ENCODE measurements at regions not wholly inside any gene's neighbourhood (a gene's known extent, or its start where the extent isn't known, plus 50 kb on each side); places are given as distances from the start of the nearest gene placed in this dataset.

- no peak for DNase-seq
Observed at GRCh38 chr2:204184226-204184625, 247.7 kb downstream of the ICOS start.

DNA sequence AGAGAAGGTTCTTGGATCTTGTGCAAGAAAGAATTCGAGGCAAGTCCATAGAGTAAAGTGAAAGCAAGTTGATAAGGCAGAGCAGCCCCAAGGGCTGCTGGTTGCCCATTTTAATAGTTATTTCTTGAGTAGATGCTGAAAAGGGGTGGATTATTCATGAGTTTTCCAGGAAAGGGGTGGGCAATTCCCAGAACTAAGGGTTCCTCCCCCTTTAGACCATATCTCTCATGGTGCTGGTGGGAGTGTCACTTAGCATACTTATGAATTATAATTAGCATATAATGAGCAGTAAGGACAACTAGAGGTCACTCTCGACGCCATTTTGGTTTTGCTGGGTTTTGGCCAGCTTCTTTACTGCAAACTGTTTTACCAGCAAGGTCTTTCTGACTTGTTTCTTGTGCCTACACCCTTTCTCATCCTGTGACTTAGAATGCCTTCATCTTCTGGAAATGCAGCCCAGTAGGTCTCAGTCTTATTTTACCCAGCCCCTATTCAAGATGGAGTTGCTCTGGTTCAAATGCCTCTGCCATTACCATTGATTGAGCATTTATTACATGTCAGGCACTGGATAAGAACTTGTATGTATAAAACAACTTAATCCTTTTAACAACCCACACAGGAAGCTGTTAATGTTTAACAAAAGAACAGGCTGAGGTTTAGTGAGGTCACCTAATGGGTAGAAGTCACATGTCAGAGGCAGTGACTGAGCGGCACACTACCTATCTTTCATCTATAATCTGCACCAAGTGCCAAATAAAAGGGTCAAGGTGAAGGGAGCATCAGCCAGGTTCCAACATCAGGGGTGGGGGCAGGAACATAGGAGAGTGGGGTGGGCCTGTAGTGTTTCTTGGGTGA lies 250.9 kb downstream of the ICOS start:
- peak in 1 of 5 donors; percentile 4 for DNase-seq

DNA sequence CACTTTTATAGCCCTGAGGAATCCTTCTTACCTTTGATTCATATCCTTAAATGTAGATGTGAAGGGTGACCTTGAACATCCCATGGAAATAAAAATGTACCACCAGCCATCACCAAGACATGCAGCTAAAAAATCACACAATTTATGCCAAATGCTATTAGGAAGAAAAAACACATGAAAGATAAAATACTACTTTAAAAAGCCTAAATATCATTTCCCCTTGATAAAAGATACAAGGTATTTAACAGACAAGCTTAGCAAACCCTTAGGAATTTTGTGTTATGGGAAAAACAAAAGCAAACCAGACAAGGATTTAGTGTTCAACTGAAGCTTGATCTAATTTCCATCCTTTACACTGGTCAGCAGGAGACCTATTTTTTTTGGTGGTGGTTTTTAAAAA lies 255.0 kb downstream of the ICOS start:
- DNase-seq, result no peak

DNA sequence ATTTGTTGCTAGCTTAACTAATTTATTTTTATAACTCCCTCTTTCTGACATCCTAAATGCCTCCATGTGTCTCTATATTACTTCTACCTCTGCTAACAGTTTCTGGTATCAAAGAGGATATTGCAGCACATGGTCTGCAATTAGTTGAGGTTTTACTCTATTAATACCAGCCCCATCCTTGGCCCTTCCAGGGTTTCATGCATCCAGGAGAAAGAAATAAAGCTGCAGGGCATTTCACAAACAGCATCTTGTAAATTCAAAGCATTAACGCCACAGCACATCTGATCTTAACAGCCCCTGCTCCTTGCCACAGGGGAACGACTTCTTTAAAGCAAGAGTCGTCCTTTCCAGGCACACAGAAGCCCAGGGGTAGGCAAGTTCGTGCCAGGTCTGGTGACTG lies 258.9 kb downstream of the ICOS start:
- DNase-seq, result no peak

DNA sequence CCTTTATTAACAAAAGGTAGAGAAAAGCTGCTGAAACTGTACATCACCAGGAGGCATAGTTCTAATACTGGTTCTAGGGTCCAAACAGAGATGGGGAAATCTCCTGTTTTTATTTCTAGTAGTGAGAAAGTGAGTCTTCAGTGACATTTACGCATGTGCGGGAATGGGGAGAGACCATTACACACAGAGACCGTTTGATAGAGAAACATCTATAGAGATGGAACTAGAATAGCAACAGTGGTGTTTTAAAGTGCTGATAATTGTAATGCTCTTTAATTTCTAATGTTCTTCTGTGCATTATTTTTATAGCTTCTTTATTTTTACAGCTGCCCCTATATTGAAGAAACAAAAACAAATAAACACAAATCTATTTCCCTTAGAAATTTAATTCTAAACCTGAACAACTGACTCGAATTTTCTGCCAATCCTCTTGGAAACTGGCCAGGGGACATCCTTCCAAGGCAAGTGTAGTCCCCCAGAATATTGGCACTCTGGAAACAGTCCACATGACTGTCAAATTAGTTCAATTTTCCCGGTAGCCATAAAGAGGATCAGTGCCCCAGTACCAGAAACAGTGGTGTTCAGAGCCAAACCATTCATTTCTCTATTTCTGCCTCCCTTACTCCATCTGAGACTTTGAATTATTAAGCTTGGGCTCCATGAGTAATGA lies 260.9 kb downstream of the ICOS start:
- DNase-seq, result no peak

DNA sequence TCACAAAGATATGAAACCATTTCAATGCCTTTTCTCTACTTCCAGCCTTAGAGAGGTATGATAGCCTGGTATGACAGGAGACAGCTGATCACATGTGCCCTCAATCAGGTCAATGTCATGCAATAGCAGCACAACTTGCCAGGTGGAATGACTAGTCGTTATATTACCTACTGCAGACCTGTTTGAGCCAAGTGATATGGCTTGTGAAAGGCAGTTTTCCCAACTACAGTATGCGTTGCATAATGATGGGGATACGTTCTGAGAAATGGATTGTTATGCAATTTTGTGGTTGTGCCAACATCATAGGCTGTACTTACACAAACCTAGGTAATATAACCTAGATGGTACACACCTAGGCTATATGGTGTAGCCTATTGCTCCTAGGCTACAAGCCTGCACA lies 262.8 kb downstream of the ICOS start:
- DNase-seq, result no peak

- no peak for DNase-seq
Observed at GRCh38 chr2:204201507-204201906, 264.9 kb downstream of the ICOS start.

- no peak for DNase-seq
Observed at GRCh38 chr2:204202253-204202652, 265.7 kb downstream of the ICOS start.

GRCh38 chr2:204203704-204204103 lies 267.1 kb downstream of the ICOS start:
- DNase-seq, result no peak

GRCh38 chr2:204205082-204205481 lies 268.5 kb downstream of the ICOS start:
- DNase-seq, result no peak

GRCh38 chr2:204205538-204205937 lies 269.0 kb downstream of the ICOS start:
- no peak for DNase-seq

DNA sequence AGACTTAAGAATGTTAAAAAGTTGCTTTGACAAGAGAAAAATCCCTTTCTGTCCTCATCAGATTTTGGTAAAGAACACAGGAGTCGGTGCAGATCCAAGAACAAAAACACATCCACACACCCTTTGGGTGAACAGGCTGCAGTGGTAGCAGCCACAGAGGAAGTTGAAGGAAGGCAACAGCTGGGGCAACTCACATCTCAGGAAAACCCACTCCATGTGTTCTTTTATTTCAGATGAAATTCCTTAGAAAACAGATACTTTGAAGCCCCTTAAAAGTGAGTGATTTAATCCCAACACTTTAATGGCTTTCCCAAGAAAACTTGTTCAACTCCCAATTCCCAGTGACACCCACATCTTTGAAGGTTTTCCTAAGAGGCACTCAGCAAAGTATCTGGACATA lies 271.3 kb downstream of the ICOS start:
- no peak for DNase-seq

DNA sequence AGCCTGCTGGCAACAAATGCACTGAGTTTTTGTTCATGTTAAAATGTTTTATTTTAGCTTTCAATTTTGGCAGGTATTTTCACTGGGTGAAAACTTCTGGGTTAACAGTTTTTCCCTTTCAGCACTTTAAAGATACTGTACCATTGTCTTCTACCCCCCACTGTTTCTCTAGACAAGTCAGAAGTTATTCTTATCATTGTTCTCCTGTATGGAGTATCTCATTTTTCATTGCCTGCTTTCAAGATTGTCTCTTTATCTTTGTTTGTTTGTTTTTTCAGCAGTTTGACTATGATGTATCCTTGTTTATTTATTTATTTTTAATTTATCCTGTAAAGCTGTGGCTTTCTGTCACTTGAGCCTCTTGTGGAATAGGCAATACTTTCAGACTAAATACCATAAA lies 277.0 kb downstream of the ICOS start:
- DNase-seq, result no peak

DNA sequence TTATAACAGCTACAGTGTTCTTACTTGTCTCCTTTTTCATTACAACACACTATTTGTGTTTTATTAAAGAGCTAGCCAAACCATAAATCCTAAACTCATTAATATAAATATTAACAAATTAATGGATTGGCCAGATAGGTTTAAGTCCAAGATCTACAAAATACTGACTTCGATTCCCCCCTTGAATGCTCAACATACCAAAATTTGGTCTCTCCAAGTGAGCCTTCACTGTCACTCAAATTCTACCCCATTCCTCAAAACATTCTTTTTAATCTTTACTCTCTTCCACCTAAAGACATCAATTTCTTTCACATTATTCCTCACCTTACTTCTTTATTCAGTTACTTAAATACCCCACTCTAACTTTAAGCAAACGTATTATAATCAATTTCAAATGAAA lies 281.5 kb downstream of the ICOS start:
- DNase-seq, result no peak

DNA sequence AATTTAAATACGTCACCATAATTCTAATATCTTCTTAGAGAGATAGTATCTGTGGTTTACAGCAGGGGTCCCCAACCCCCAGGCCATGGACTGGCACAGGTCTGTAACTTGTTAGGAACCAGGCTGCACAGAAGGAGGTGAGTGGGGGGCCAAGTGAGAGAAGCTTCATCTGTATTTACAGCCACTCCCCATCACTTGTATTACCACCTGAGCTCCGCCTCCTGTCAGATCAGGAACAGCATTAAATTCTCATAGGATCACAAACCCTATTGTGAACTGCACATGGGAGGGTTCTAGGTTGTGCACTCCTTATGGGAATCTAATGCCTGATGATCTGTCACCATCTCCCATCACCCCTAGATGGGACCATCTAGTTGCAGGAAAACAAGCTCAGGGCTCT lies 282.6 kb downstream of the ICOS start:
- DNase-seq, result no peak

DNA sequence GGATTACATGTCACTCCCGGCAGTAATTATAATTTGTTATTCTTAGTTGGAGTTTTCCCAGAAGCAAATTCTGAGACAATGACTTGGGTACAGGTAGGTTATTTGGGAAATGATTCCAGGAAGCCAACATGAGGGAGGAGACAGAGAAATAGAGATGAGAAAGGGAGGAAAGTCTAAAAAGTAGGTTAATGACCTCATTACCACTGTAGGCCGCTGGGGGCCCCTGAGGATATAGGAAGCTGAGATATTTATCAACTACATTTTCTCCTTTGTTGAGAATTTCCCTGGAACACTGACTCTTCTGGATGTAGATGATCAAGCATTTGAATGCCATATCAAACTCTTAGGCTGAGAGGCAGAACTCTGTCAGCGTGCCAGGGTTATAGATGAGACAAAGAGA lies 284.3 kb downstream of the ICOS start:
- no peak for DNase-seq

GRCh38 chr2:204223046-204223445 lies 286.5 kb downstream of the ICOS start:
- DNase-seq, result no peak

DNA sequence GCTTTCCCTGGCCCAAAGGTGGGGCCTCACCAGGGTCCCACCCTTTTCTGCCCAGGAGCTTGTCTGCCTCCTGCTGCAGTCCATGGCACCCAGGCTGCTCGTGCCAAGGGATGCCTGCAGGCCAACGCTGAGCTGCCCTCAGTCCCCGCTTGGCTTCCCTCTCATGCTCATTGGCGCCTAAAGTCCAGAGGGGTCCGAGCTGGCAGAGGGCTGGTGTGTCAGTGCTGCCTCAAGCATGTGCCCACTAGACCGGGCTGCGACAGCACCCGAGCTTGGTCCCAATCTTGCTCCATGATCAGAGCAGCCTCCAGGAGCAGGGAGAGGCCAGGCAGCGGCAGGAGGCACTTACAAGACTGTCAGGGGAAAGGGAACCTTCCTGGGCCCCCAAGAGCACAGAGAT lies 287.0 kb downstream of the ICOS start:
- no peak for DNase-seq

GRCh38 chr2:204225671-204226073 lies 289.1 kb downstream of the ICOS start:
- DNase-seq, result no peak

GRCh38 chr2:204226305-204226880 lies 289.8 kb downstream of the ICOS start:
- no peak for DNase-seq

- DNase-seq, result no peak
Observed at GRCh38 chr2:204228169-204228886, 291.8 kb downstream of the ICOS start.

DNA sequence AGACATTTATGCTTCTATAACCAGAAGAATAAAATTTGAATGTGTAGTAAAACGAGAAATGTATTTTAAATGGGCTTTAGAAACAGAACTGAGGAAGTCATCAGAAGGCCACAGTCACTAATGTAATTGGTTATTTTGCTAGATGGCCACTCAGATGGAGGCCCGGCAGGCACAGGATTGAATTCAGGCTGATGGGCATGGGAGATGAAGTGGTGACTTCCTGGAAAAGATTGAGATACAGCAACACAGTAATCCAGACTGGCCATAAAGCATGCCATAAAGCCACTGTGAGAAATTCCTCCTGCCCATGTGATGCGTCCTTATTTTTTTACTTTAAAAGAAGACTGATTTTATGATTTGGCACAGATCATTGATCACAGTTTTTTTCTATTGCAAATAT lies 297.7 kb downstream of the ICOS start:
- DNase-seq, result no peak

DNA sequence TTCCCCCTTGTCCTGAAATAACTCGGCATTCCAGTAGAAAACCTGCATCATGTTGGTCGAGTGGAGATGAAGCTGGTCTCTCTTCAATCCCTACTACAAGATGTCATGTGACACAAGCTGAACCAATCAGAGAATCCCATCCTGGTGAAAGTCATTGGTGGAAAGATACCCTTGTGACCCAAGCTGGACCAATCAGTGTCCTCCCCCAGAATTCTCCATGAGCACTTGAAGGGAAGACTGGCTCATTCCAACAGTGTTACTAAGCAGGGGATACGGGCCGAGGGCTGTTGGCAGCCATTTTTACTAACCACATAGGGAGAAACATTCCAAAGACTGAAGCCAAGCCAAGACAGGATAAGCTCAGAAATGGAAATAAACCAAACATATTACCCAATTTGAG lies 298.3 kb downstream of the ICOS start:
- no peak for DNase-seq
